Omental fat pad (tissue), 3 donors: ENCODE measurements at regions not wholly inside any gene's neighbourhood (a gene's known extent, or its start where the extent isn't known, plus 50 kb on each side); places are given as distances from the start of the nearest gene placed in this dataset.

ENCODE experiments used
- ATAC-seq: fragments of 150-250 bp; one replicate; pipeline ENCODE4 v1.9.1; 2016; ENCODE audit warnings: mild to moderate bottlenecking, moderate library complexity; ENCODE audit not compliant: low FRiP score
- DNase-seq: peaks from one replicate; pipeline ENCODE4 v3.0.0-alpha.2; 2019; ENCODE audit warnings: low spot score
- CTCF ChIP-seq, 3 donors: fragments of 450-650 bp; IDR thresholded peaks; one replicate each; pipeline ENCODE4 v1.5.1; 2016 to 2017; ENCODE audit warnings: antibody characterized with exemption in 3 of 3, mild to moderate bottlenecking in 3 of 3, moderate library complexity in 2 of 3

- DNase-seq (no peak), ATAC-seq (no peak)
- no peak for TF ChIP-seq CTCF (IDR thresholded peaks at IDR 0.05)
These were observed 670.8 kb upstream of the FANCL start for GRCh38 chr2:58911877-58912276.

- TF ChIP-seq CTCF (IDR thresholded peaks at IDR 0.05) = no peak
- DNase-seq (no peak), ATAC-seq (no peak)
These were observed 667.5 kb upstream of the FANCL start for GRCh38 chr2:58908501-58909154.

GRCh38 chr2:58907644-58908043 lies 666.5 kb upstream of the FANCL start:
- DNase-seq = no peak
- ATAC-seq = no peak
- no peak for TF ChIP-seq CTCF (IDR thresholded peaks at IDR 0.05)

- no peak for DNase-seq
- ATAC-seq = no peak
- no peak for TF ChIP-seq CTCF (IDR thresholded peaks at IDR 0.05)
These were observed 665.0 kb upstream of the FANCL start for GRCh38 chr2:58906081-58906645.

GRCh38 chr2:58904095-58904494 lies 663.0 kb upstream of the FANCL start:
- ATAC-seq (no peak), DNase-seq (no peak)
- TF ChIP-seq CTCF (IDR thresholded peaks at IDR 0.05) = no peak

- DNase-seq (no peak), ATAC-seq (no peak)
- TF ChIP-seq CTCF (IDR thresholded peaks at IDR 0.05) = no peak
These were observed 662.3 kb upstream of the FANCL start for GRCh38 chr2:58903427-58903826.
